GM19193 (cell line): ENCODE measurements at regions not wholly inside any gene's neighbourhood (a gene's known extent, or its start where the extent isn't known, plus 50 kb on each side); places are given as distances from the start of the nearest gene placed in this dataset.

Experiments
- POLR2A ChIP-seq: IDR thresholded peaks from 4 replicates; pipeline ENCODE4 v1.6.1; 2011; ENCODE audit not compliant: insufficient read depth, insufficient read length; ENCODE audit errors: extremely low read depth

DNA sequence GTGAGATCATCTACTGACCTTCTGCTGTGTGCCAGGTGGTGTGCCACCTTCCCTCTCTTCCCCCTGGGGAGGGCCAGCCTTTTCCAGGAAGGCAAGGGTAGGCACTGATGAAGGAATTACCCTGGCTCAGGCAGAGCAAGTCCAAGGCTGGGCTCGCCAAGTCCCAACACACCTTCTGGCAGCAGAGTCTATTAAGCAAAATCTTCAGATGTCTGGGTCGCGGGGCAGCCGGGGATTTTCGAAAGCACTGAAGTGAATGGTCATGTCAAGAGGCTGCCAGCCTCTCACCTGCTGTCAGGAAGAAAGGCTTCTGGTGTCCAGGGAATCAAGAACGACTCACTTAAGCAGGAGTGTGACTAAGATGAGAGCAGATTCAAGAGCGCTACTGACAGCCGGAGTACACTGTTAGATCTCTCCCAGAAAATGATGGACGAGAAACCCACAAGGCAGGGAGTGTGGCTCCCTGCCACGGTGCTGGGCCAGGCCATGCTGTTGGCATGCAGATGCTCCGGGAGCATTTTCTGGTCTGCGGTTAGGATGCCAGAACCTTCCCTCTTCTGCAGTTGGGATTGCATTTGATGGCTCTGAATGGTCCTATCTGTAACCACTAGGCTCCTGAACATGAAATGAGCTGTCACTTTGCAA, 479.8 kb downstream of the SHQ1 start:
- no peak for TF ChIP-seq POLR2A

GRCh38 chr3:72361990-72362389, 486.3 kb downstream of the SHQ1 start:
- TF ChIP-seq POLR2A, result no peak

GRCh38 chr3:72359743-72360142, 488.5 kb downstream of the SHQ1 start:
- TF ChIP-seq POLR2A, result no peak

DNA sequence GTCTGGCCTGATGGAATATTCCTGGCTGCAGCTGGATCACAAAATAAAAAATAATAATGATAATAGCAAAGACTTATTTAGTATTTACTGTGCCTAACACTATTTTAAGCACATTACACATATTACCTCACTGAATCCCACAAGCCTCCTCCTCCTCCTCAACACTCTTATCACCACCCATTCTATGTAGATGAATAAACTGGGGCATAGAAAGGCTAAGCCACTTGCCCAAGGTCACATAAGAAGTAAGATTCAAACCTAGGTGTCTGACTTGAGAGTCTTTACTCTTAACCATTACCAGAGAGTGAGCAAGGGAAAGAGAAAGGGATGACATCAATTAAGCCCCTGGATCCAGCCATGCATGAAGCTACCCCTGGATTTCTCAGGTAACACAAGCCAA, 493.1 kb downstream of the SHQ1 start:
- TF ChIP-seq POLR2A, result no peak

DNA sequence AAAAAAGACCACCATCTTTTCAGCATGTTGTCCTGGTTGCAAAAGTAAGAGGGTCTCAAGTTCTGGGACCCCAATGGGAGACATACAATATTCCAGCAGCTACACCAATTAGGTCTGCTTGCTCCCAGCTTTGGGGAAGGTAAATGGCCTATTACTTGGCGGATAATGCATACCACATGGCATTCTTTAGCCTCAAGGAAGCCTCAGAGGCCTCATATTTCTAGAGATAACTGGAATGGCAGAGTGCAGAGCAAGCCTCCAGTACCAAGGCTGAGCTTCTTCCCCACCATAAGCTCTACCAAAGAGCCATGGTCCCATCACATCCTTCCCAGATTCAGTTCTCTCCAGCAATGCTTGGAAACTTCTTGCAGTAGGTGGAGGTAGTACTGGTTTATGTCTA, 493.8 kb downstream of the SHQ1 start:
- TF ChIP-seq POLR2A, result no peak

DNA sequence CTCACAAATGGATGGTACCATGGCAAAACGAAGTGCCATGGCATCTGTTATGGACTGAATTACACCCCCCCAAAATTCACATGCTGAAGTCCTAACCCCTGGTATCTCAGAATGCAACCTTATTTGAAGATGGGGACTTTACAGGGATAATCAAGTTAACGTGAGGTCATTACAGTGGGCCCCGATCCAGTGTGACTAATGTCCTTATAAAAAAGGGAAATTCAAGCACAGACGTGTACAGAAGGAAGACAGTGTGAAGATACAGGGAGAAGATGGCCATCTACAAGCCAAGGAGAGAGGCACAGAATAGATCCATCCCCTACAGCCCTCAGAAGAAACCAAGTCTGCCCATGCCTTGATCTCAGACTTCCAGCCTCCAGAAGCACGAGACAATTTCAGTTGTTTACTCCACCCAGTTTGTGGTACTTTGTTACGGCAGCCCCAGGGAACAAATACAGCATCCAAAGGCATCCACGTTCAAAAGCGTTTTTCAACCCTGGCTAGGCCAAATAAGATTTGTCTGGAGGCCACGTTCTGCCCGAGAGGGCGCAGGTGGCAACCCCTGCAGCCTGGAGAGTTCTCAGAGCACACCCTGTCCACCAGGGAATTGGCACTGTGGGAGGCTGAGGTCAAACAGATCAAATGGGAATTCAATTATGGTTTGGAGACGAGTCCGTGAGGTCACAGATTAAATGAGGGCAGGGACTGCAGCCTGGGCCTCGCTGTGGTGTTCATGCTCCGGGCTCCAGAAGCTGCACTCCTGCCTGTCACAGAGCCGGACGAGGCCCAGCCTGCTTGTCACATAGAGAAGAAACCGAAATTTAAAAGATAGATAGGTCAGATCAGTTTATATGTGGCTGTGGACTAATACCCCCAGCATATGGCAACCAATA, 494.8 kb downstream of the SHQ1 start:
- TF ChIP-seq POLR2A, result no peak

DNA sequence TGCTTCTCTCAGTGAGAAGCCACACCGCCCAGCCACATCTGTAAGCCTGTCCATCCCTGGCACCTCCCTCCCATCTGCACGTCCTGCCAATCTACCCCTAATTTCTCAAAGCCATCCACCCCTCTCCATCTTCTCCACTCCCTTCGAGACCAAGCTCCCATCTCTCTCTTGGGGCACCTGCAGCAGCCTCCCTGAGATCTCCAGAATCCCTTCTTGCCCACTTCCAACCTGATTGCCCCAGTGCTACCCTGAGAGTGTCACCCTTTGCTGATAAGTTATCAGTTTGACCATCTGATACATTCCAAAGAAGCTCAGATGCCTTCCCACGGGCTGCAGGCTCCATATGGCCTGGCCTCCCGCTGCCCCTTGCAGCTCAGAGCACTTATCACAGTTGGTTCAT, 496.1 kb downstream of the SHQ1 start:
- no peak for TF ChIP-seq POLR2A

GRCh38 chr3:72351536-72351935, 496.7 kb downstream of the SHQ1 start:
- TF ChIP-seq POLR2A, result no peak

DNA sequence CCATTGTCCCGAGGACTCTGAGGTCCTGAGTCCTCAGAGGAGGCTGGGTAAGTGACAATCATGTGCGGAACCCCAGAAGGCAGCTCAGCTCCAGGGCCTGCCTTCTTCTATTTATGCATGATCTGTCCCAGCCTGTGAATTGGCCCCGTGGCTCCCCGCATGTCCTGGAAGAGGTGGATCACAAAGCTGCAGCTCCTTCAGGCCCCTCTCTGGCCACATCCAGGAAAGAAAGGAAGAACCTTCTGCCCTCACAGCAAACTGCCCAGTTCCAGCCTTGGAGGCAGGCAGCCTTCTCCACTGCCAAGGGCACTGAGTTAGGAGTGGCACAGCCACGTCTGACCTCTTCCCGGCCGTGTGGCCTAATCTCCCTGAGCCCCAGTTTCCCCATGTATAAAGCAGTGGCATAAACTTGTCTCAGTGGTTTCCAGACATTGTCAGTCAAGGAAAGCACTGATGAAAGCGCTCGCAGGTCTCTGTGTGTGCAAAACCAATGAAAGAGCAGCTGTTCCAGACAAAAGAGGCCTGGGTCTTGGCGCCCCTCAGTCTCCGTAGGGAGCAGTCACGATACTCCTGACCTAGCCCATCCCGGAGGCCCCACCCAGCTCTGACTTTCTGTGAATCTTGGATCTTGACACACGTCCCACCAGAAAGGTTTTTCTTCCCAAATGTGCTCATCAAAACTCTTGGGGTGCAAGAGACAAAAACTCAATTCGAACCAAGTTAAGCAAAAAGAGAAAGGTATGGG, 497.3 kb downstream of the SHQ1 start:
- TF ChIP-seq POLR2A, result no peak

GRCh38 chr3:72348357-72348756, 499.9 kb downstream of the SHQ1 start:
- no peak for TF ChIP-seq POLR2A

GRCh38 chr3:72347819-72348319, 500.4 kb downstream of the SHQ1 start:
- no peak for TF ChIP-seq POLR2A

GRCh38 chr3:72346526-72346926, 501.7 kb downstream of the SHQ1 start:
- TF ChIP-seq POLR2A, result no peak

- TF ChIP-seq POLR2A, result no peak
Measured at GRCh38 chr3:72345980-72346379, 502.3 kb downstream of the SHQ1 start.

GRCh38 chr3:72345237-72345878, 502.9 kb downstream of the SHQ1 start:
- TF ChIP-seq POLR2A, result no peak

DNA sequence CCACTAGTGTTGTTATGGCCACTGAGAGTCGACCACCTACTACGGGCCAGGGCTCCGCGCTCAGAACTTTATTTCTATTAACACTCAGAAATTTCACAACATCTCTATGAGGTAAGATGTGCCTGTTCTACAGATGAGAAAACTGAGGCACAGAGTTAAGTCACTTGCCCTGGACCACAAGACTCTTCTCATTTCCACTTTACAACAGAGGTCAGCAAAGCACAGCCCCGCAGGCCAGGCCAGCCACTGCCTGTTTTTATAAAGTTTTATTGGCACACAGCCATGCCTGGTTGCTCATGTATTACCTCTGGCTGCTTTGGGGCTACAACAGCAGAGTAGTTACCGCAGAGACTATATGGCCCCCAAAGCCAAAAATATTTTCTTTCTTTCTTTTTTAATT, 503.6 kb downstream of the SHQ1 start:
- TF ChIP-seq POLR2A, result no peak
